HG03025 (cell line): ENCODE measurements at regions not wholly inside any gene's neighbourhood (a gene's known extent, or its start where the extent isn't known, plus 50 kb on each side); places are given as distances from the start of the nearest gene placed in this dataset.

Source experiments
- ATAC-seq: cut with Tn5 transposase; IDR thresholded peaks from one replicate; pipeline ENCODE4 v1.9.1; 2021; ENCODE audit warnings: mild to moderate bottlenecking, moderate library complexity; ENCODE audit not compliant: unreplicated experiment, low FRiP score

- no peak for ATAC-seq
These were observed 126.4 kb upstream of the GADD45A start for GRCh38 chr1:67558449-67559193.

- no peak for ATAC-seq
These were observed 125.7 kb upstream of the GADD45A start for GRCh38 chr1:67559222-67559700.

- ATAC-seq = no peak
These were observed 124.3 kb upstream of the GADD45A start for GRCh38 chr1:67560580-67561255.

- peak; percentile 90 for ATAC-seq
These were observed 123.3 kb upstream of the GADD45A start for GRCh38 chr1:67561704-67562113.

- ATAC-seq = no peak
These were observed 121.3 kb upstream of the GADD45A start for GRCh38 chr1:67563684-67564083.

GRCh38 chr1:67564193-67564592 lies 120.8 kb upstream of the GADD45A start:
- no peak for ATAC-seq

- no peak for ATAC-seq
These were observed 118.1 kb upstream of the GADD45A start for GRCh38 chr1:67566803-67567377.

GRCh38 chr1:67570486-67571143 lies 114.4 kb upstream of the GADD45A start:
- no peak for ATAC-seq

GRCh38 chr1:67571406-67571805 lies 113.6 kb upstream of the GADD45A start:
- ATAC-seq = no peak

GRCh38 chr1:67571901-67572593 lies 113.0 kb upstream of the GADD45A start:
- no peak for ATAC-seq

GRCh38 chr1:67572594-67573221 lies 112.3 kb upstream of the GADD45A start:
- ATAC-seq = no peak

- no peak for ATAC-seq
These were observed 111.6 kb upstream of the GADD45A start for GRCh38 chr1:67573311-67573872.

- ATAC-seq = no peak
These were observed 110.8 kb upstream of the GADD45A start for GRCh38 chr1:67574221-67574620.

- no peak for ATAC-seq
These were observed 109.1 kb upstream of the GADD45A start for GRCh38 chr1:67575861-67576260.

GRCh38 chr1:67576474-67576873 lies 108.5 kb upstream of the GADD45A start:
- no peak for ATAC-seq

GRCh38 chr1:67577646-67578045 lies 107.4 kb upstream of the GADD45A start:
- ATAC-seq = no peak

GRCh38 chr1:67578397-67579020 lies 106.5 kb upstream of the GADD45A start:
- ATAC-seq = no peak

- no peak for ATAC-seq
These were observed 105.2 kb upstream of the GADD45A start for GRCh38 chr1:67579623-67580394.
